Erythroblast (primary cell): ENCODE measurements at regions not wholly inside any gene's neighbourhood (a gene's known extent, or its start where the extent isn't known, plus 50 kb on each side); places are given as distances from the start of the nearest gene placed in this dataset.

ENCODE experiments used
- DNase-seq, 2 experiments: peaks; one replicate each; lab custom pipeline; 2025; lab: John Stamatoyannopoulos, UW
- GATA1 ChIP-seq: IDR thresholded peaks from 2 replicates; pipeline ENCODE4 v1.6.1; 2011; ENCODE audit warnings: low read depth, mild to moderate bottlenecking, control low read depth, low read length, moderate library complexity
- POLR2A ChIP-seq: IDR thresholded peaks from 2 replicates; pipeline ENCODE4 v1.6.1; 2011; ENCODE audit warnings: mild to moderate bottlenecking, low read length

- no peak for DNase-seq
- no peak for TF ChIP-seq POLR2A
- TF ChIP-seq GATA1 = no peak
Measured at GRCh38 chr17:79338152-79338551, 263.5 kb downstream of the ENGASE start.

GRCh38 chr17:79337053-79337452, 262.4 kb downstream of the ENGASE start:
- TF ChIP-seq POLR2A (no peak), GATA1 (no peak)

DNA sequence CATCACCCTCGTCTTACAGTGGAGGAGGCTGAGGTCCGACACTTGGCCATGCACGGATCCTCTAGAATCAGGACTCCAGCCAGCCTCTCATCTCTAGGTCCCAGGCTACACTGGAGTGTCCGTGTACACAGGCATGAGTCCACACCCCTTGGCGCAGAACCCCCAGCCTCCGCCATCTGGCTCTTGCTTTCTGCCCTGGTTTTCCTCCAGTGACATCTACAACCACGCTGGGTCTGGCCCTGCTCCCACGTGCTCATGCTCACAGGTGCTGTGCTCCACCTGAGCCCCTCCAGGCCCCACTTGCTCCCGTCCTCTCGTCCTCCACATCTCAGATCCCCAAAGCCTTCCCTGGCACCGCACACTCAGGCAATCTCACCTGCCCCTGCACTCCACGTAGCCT, 260.8 kb downstream of the ENGASE start:
- TF ChIP-seq GATA1 (no peak), POLR2A (no peak)
- no peak for DNase-seq

More at GRCh38 chr17:79337053-79337452, 262.4 kb downstream of the ENGASE start:
- DNase-seq = no peak

GRCh38 chr17:79332011-79332554, 257.5 kb downstream of the ENGASE start:
- TF ChIP-seq POLR2A (no peak), GATA1 (no peak)
- no peak for DNase-seq

DNA sequence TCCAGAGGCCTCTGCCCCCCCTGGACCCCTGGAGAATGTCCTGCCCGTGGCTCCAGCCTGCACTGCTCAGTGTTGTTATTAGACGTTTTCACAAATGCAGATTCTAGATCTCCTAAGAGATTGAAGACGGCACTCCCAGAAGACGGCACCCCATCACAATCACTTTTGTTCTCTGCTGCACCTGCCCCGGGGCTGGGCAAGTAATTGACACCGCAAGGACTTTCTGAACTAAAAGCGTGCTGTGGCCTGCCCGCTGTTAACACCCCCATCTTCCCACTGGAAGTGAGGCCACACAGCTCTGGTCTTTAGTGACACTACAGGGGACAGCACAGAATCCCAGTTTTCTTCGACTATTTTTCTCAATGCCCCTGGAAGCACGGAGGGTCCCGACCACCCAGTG, 256.9 kb downstream of the ENGASE start:
- DNase-seq = no peak

DNA sequence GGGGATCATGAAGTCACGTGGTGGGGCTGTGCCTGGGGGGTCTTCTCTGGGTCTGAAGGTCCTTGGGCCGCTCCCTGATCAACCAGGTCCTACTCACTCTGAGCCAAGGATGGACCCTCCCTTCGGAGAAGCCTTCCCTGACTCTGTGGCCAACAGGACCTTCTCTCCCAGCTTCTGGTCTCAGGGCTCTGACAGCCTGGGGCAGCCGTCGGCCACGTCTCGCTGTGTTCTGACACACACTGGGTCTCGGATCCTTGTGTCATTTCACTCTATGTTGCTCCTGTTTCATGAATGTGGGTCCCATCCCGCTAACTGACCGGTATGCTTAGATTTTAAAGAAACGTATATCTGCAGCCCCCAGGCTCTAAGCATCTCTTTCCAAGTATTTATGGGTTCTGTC, 256.1 kb downstream of the ENGASE start:
- DNase-seq = no peak
- no peak for TF ChIP-seq POLR2A
- no peak for TF ChIP-seq GATA1

More for the DNA sequence above, 256.9 kb downstream of the ENGASE start:
- TF ChIP-seq GATA1 = no peak
- no peak for TF ChIP-seq POLR2A

GRCh38 chr17:79330229-79330628, 255.6 kb downstream of the ENGASE start:
- TF ChIP-seq POLR2A (no peak), GATA1 (no peak)
- DNase-seq = no peak

- TF ChIP-seq POLR2A (no peak), GATA1 (no peak)
- no peak for DNase-seq
Measured at GRCh38 chr17:79326814-79327213, 252.2 kb downstream of the ENGASE start.

DNA sequence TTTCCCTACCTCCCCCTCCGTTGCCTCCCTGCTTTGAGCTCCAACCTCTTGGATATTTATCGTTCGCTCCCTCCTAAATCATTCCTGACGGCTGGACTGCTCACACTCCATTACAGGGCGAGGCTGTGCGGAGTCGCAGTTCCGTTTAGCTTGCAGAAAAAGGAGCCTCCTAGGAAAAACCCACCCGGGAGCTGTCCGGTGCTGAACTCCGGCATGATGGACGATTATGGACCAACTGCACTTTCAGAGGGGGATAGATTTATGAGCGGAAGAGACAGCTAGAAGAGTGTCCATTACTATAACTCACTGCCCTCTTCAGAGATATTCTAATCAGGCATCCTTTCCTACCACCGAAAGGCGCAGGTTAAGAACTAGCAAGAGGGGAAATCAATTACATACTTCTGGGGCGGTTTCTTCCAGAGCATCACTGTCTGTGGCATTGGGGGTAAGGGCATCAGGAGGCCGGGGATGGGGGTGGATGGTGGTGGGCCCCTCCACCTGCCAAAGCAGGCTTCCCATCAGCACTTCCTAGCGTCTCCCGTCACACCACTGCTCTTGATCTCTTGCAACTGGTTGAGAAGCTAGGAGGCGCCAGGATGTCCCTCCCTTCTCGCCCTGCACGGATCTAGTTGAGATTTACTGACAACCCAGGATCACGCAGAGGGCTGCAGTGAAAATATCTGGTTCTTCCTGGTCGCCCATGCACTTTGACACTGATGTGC, 251.2 kb downstream of the ENGASE start:
- TF ChIP-seq GATA1 (no peak), POLR2A (no peak)
- DNase-seq = no peak

DNA sequence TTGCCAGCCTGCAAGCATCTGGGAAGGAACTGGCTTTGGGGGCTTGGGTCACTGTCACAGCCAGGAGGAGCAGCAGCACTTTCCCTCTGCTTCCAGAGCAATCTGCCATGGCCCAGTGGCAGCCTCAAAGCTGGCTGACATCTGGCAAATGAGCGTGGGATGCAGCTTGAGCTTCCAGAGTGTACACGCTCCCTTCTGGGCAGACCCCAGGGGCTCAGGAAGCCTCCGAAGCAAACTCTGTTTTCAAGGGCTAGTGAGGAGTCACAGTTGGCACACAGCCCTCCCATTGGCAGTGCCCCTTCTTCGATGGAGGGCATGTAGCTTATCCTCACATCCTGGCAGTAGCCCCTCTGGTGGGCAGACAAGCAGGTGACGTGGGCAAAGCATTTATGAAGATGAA, 249.6 kb downstream of the ENGASE start:
- TF ChIP-seq POLR2A = no peak
- TF ChIP-seq GATA1 = no peak
- DNase-seq = no peak

- no peak for TF ChIP-seq POLR2A
- TF ChIP-seq GATA1 = no peak
- DNase-seq = no peak
Measured at GRCh38 chr17:79323566-79323965, 248.9 kb downstream of the ENGASE start.

GRCh38 chr17:79322211-79323123, 247.8 kb downstream of the ENGASE start:
- no peak for TF ChIP-seq GATA1
- no peak for TF ChIP-seq POLR2A
- no peak for DNase-seq

DNA sequence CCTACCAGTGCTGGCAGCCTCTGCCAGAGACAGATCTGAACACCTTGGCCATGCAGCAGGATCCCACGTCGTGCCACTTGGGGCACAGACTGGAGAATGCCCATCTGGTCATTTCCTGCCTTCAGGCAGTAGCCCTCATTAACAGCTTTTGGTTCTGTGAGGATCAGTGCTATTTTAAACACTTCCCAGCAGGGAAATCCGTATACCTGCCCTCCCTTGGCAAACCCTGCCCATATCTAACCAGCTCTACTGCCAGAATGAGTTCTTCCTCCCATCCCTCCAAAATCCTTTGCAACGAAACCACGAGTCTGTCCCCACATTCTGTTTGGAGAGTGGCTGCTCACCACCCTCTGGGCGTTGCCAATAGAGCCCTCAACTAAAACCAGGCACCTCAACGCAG, 245.7 kb downstream of the ENGASE start:
- no peak for TF ChIP-seq POLR2A
- TF ChIP-seq GATA1 = no peak
- no peak for DNase-seq

DNA sequence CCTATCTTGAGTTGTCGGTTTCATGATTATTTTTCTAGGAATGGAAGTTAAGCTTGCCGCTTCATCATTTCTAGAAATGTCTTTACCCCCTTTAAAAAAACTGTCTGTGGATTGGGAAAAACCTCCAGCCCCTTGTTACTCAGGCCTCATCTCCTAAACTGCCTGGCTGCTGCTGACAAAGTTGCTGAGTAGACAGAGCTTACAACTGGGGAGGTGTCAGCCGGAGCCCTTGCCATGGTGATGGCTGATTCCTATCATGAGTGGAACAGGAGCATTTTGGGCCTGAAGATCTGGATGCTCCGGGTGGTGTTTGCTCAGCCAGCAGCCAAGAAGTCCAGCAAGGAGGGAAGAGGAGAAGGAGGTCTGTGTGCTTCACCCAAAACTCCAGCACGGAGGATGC, 243.3 kb downstream of the ENGASE start:
- TF ChIP-seq GATA1 = no peak
- no peak for TF ChIP-seq POLR2A
- DNase-seq = no peak

- TF ChIP-seq GATA1 (no peak), POLR2A (no peak)
- DNase-seq = no peak
Measured at GRCh38 chr17:79316805-79317204, 242.2 kb downstream of the ENGASE start.
